Uterus (tissue), 2 donors: ENCODE measurements at regions not wholly inside any gene's neighbourhood (a gene's known extent, or its start where the extent isn't known, plus 50 kb on each side); places are given as distances from the start of the nearest gene placed in this dataset.

ENCODE experiments used
- CTCF ChIP-seq, 4 experiments: fragments of 200-600 bp in 2 of 4; fragments of 450-650 bp in 2 of 4; sonication (generic) in 2 of 4; IDR thresholded peaks; one replicate each; pipeline ENCODE4 v1.5.1; 2016 to 2019; ENCODE audit warnings: antibody characterized with exemption in 4 of 4, mild to moderate bottlenecking in 2 of 4, moderate library complexity in 1 of 4
- POLR2A ChIP-seq, 2 donors: fragments of 450-650 bp; IDR thresholded peaks; one replicate each; pipeline ENCODE4 v1.6.1; 2016; ENCODE audit warnings: antibody characterized with exemption in 2 of 2, mild to moderate bottlenecking in 1 of 2, moderate library complexity in 1 of 2

GRCh38 chr4:175441256-175441655, 370.8 kb downstream of the GPM6A start:
- TF ChIP-seq POLR2A (IDR thresholded peaks at IDR 0.05): no peak
- TF ChIP-seq CTCF (IDR thresholded peaks at IDR 0.05): no peak
